IPS-18a (cell line): ENCODE measurements at regions not wholly inside any gene's neighbourhood (a gene's known extent, or its start where the extent isn't known, plus 50 kb on each side); places are given as distances from the start of the nearest gene placed in this dataset.

Experiments used
- H3K27ac ChIP-seq: one replicate; pipeline ENCODE4 v1.5.1; 2013; ENCODE audit warnings: low read length
- H3K27me3 ChIP-seq: one replicate; pipeline ENCODE4 v1.6.1; 2013; ENCODE audit warnings: mild to moderate bottlenecking, low read length; ENCODE audit not compliant: control insufficient read depth, insufficient read depth
- H3K36me3 ChIP-seq: one replicate; pipeline ENCODE4 v1.6.1; 2013; ENCODE audit warnings: low read depth, low read length; ENCODE audit not compliant: control insufficient read depth
- H3K4me1 ChIP-seq: one replicate; pipeline ENCODE4 v1.6.1; 2013; ENCODE audit warnings: low read depth, low read length; ENCODE audit not compliant: control insufficient read depth
- H3K4me3 ChIP-seq: one replicate; pipeline ENCODE4 v1.5.1; 2013; ENCODE audit warnings: low read length
- H3K9ac ChIP-seq: one replicate; pipeline ENCODE4 v1.6.1; 2013; ENCODE audit warnings: mild to moderate bottlenecking, low read length, moderate library complexity
- H3K9me3 ChIP-seq: one replicate; pipeline ENCODE4 v1.6.1; 2013; ENCODE audit warnings: low read depth, low read length; ENCODE audit not compliant: control insufficient read depth

DNA sequence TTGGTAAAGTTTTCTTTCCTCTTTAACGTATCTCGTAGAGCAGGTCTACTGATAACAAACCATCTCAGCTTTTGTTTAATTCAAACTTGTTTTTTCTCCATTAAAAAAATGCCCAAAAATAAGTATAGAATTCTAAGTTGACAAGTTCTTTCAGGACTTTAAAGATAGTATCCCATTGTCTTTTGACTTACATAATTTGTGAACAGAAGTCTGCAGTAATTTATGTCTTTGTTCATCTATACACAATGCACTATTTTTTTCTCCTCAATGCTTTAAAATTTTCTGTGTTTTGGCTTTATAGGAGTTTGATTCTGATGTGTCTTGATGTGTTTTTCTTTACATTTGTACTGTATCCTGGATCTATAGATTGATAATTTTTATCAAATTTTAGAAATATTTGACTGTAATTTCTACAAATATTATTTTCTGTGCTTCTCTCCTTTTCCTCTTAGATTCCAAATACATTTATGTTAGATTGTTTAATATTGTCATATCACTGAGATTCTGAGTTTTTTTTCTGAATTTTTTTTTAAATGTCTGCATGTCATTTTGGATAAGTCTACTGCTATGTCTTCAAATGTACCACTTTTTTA lies 143.3 kb downstream of the FTCDNL1 start:
- Histone ChIP-seq H3K27me3 (no peaks in the 10 kb centered on the region), H3K9ac (no peak overlapping the region), H3K27ac (no peak overlapping the region), H3K4me1 (no peaks in the 10 kb centered on the region), H3K9me3 (peaks cover 14% of the 10 kb centered on the region), H3K36me3 (no peaks in the 10 kb centered on the region), H3K4me3 (no peak overlapping the region)

DNA sequence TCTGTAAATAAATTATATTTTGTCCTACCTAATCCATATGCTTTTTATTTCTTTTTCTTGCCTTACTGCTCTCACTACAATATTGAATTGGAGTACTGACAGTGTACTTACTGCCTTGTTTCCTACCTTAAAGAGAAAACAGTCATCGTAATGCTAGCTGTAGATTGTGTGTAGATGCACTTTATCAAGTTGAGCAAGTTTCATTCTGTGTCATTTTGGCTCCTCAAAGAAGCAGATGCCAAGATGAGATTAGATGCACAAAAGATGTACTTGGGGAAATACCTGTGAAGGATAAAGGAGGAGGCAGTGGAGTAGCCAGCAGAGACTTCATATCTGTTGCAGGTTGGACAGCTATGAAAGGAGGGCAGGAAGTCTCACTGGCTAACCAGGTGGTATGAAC lies 145.5 kb downstream of the FTCDNL1 start:
- H3K36me3 ChIP-seq: no peaks in the 10 kb centered on the region
- H3K27me3 ChIP-seq: no peaks in the 10 kb centered on the region
- H3K9ac ChIP-seq: no peak overlapping the region
- H3K4me3 ChIP-seq: no peak overlapping the region
- H3K9me3 ChIP-seq: peaks cover 14% of the 10 kb centered on the region
- H3K27ac ChIP-seq: no peak overlapping the region
- no peaks in the 10 kb centered on the region for H3K4me1 ChIP-seq

DNA sequence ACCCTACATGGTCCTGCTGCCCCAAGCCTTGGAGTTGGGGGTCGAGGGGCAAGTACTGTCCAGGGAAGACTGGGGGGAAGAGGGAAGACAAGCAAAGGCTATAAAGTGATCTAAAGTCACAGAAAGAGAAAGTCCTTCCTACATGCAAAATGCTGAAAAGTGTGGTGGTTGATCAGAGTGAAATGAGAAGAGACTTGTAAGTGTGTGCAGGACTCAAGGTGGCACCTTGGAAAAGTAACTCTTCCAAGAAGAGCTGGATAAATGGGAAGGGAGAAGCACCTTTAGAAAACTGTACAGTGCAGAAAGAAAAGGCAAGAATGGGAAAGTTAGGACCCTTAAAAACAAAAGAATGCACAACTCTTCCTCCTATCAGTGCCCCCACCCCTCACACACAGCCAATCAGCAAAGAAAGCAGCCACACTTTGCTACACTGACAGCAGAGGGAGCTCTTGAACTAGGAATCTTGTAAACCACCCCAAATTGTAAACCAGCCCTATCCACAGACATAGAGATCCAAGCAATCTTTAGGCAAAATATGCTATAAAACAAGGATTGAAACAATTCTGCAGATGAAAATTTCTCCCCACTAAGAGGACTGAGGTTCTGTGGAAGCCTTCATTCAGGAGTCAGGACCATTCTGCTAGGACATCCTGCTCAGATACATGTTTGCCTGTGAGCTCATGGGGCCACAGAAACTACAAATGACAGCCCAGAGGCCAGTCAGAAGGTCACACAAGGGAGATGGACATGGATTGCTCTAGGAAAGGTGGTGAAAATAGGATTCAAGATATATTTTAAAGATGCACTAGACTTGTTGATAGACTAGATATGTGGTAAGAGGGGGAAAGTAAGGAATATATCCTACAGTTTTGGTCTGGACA lies 146.4 kb downstream of the FTCDNL1 start:
- Histone ChIP-seq H3K4me1 (no peaks in the 10 kb centered on the region), H3K27ac (no peak overlapping the region), H3K36me3 (no peaks in the 10 kb centered on the region), H3K4me3 (no peak overlapping the region), H3K9me3 (peaks cover 14% of the 10 kb centered on the region), H3K9ac (no peak overlapping the region), H3K27me3 (no peaks in the 10 kb centered on the region)

DNA sequence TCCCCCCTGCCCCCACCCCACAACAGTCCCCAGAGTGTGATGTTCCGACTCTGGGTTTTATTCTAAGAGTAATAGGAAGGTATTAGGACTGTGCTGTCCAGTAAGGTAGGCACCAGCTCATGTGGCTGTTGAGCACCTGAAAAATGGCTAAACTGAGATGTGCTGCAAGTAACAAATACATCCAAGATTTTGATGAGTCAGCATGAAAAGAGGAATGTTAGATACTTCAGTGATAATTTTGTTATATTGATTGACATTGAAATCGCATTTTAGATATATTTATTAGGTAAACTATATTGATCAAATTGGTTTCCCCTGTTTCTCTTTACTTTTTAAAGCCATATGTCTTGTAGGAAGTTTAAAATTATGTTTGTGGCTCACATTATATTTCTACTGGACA lies 147.8 kb downstream of the FTCDNL1 start:
- Histone ChIP-seq H3K9ac (no peak overlapping the region), H3K9me3 (peaks cover 10% of the 10 kb centered on the region), H3K4me3 (no peak overlapping the region), H3K4me1 (no peaks in the 10 kb centered on the region), H3K27me3 (no peaks in the 10 kb centered on the region), H3K36me3 (no peaks in the 10 kb centered on the region), H3K27ac (no peak overlapping the region)

DNA sequence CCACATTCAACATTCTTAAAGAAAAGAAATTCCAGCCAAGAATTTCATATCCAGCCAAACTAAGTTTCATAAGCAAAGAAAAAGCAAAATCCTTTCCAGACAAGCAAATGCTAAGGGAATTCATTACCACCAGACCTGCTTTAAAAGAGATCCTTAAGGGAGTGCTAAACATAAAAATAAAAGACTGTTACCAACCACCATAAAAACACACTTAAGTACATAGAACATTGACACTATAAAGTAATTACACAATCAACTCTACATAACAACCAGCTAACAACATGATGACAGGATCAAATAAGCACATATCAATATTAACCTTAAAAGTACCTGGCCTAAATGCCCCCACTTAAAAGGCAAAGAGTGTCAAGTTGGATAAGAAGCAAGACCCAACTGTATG lies 153.5 kb downstream of the FTCDNL1 start:
- no peak overlapping the region for H3K9ac ChIP-seq
- H3K4me1 ChIP-seq: peaks cover 3% of the 10 kb centered on the region
- H3K4me3 ChIP-seq: no peak overlapping the region
- H3K9me3 ChIP-seq: no peaks in the 10 kb centered on the region
- no peak overlapping the region for H3K27ac ChIP-seq
- no peaks in the 10 kb centered on the region for H3K27me3 ChIP-seq
- H3K36me3 ChIP-seq: no peaks in the 10 kb centered on the region

DNA sequence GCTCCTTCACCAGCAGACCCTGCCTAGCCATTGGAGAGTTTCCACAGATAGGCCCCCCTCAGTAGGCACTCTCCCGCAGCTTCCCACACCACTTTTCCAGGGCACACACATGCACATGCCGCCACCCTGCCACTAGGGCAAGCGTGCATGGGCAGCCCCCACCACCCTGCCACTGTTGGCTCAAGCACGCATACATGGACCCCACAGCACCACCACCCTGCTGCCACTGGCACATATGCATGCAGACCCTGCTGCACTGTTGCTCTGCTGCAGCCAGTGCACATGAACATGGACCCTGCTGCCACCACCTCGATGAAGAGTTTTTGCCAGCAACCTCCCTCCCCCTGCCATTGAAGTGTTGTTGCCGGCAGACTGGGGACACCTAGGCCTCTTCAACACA lies 154.9 kb downstream of the FTCDNL1 start:
- no peaks in the 10 kb centered on the region for H3K9me3 ChIP-seq
- H3K4me1 ChIP-seq: peaks cover 3% of the 10 kb centered on the region
- H3K27me3 ChIP-seq: no peaks in the 10 kb centered on the region
- no peak overlapping the region for H3K9ac ChIP-seq
- H3K36me3 ChIP-seq: no peaks in the 10 kb centered on the region
- no peak overlapping the region for H3K27ac ChIP-seq
- H3K4me3 ChIP-seq: no peak overlapping the region

DNA sequence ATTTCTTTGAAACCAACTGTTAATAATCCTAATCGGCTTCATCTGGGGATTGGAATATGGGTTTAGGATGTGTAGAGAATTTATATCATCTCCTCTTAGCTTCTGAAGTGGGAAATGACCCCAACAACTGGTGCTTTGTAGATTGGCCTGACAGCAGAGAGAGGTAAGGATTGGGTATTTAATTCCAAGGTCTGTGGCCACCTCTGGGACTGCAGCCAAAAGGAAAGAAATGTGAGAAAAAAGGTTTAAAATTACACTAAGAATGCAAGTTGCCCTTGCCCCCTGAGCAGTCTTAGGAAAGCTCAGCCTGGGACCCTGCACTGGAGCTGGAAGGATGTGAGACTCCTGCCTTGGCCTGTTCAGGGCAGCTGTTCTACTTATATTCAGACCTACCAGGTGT lies 157.1 kb downstream of the FTCDNL1 start:
- no peaks in the 10 kb centered on the region for H3K27me3 ChIP-seq
- no peak overlapping the region for H3K4me3 ChIP-seq
- no peaks in the 10 kb centered on the region for H3K9me3 ChIP-seq
- H3K27ac ChIP-seq: no peak overlapping the region
- peaks cover 3% of the 10 kb centered on the region for H3K4me1 ChIP-seq
- no peaks in the 10 kb centered on the region for H3K36me3 ChIP-seq
- no peak overlapping the region for H3K9ac ChIP-seq

DNA sequence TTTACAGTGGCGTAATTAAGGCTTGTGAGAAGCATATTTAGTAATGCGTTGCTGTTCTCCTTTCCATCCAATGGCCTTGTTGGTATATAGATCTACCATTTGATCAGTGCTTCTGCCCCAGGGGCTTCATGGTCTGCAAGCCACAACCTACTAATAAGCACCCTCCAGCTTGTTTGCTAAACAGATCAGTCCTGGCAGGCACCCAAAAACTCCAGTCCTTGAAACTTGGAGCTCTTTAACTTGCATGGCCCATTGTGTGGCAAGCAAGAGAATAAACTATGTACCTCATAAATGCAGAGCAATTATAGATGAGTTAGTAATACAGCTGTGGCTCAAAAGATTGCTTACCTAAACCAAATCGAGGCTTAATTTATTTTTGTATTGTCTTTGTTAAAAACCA lies 158.5 kb downstream of the FTCDNL1 start:
- Histone ChIP-seq H3K4me1 (peaks cover 3% of the 10 kb centered on the region), H3K36me3 (no peaks in the 10 kb centered on the region), H3K9ac (no peak overlapping the region), H3K9me3 (no peaks in the 10 kb centered on the region), H3K27me3 (no peaks in the 10 kb centered on the region), H3K27ac (no peak overlapping the region), H3K4me3 (no peak overlapping the region)

DNA sequence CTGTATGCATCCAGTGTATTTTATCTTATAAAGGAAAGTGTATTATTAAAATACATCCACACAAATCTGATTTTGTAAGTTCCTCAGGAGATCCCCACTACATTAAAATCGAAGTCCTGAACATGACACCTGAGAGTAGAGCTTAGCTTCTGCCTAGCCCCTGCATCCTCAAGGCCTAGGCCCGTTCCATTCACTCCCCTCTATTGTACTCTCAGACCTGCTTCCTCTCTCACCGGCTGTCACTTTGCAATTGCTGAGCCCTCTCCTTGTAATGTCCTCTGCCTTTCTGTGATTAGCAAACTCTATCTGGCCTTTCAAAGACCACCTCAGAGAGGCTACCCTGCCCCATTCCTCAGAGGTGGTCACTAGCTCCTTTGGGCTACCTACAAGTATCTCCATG lies 160.8 kb downstream of the FTCDNL1 start:
- Histone ChIP-seq H3K9ac (no peak overlapping the region), H3K4me3 (no peak overlapping the region), H3K27ac (no peak overlapping the region), H3K27me3 (no peaks in the 10 kb centered on the region), H3K36me3 (no peaks in the 10 kb centered on the region), H3K9me3 (no peaks in the 10 kb centered on the region), H3K4me1 (peaks cover 3% of the 10 kb centered on the region)

DNA sequence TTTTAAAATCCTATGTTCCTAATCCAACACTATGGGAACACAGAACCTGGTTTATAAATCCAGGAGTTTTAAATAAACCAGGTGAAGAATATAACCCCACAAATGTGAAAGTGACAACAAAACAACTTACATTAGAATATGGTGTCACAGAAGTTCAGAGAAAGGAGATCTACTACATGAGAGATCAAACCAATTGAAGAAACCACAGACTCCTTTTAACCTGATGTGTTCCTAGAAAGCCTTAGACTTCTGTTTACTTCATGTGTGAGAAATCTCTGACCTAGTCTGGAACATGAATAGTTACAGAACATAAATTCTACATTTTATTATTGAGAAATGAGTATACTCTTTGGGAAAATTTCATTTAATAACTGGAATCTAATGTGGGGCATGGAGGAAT lies 165.3 kb downstream of the FTCDNL1 start:
- no peaks in the 10 kb centered on the region for H3K9me3 ChIP-seq
- H3K27me3 ChIP-seq: no peaks in the 10 kb centered on the region
- no peak overlapping the region for H3K4me3 ChIP-seq
- no peak overlapping the region for H3K9ac ChIP-seq
- no peak overlapping the region for H3K27ac ChIP-seq
- H3K4me1 ChIP-seq: no peaks in the 10 kb centered on the region
- no peaks in the 10 kb centered on the region for H3K36me3 ChIP-seq

DNA sequence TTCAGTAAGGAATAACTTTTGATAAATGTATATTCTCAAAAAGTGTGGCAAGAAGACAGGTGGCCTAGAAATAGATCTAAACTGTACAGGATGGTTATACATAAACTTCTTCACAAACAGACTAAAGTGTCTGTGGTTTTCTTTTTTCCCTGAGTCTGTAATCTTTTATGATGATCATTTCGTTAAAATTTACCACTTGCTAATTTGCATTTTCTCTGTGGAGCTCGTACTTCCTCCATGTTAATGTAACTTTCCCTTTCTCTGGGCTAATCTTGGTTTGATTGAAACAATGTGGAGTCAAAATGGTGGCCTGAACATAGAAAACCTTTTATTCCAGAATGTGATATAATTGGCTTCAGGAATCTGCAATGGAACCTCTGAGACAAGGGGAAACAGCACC lies 166.2 kb downstream of the FTCDNL1 start:
- no peak overlapping the region for H3K9ac ChIP-seq
- H3K4me1 ChIP-seq: peaks cover 5% of the 10 kb centered on the region
- no peaks in the 10 kb centered on the region for H3K9me3 ChIP-seq
- H3K36me3 ChIP-seq: no peaks in the 10 kb centered on the region
- H3K27me3 ChIP-seq: no peaks in the 10 kb centered on the region
- H3K4me3 ChIP-seq: no peak overlapping the region
- H3K27ac ChIP-seq: no peak overlapping the region

DNA sequence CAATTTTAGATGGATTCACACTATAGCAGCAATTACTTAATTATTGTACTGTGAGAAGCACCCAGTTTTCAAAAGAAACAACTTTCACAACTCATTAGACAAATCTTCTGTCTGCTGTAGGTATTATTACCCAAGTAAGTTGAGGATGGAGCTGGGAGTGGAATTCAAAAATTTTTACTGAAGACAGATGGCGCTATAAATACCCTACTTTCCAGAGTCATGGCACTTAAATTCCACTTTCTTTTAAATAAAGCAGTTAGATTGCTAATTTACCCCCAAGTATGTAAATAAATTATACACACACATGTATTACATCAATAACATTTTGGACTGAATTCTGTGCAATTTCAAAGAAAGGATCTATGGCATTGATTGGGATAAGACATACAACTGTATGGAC lies 166.8 kb downstream of the FTCDNL1 start:
- Histone ChIP-seq H3K4me1 (peaks cover 6% of the 10 kb centered on the region), H3K9ac (no peak overlapping the region), H3K9me3 (no peaks in the 10 kb centered on the region), H3K36me3 (no peaks in the 10 kb centered on the region), H3K4me3 (no peak overlapping the region), H3K27ac (no peak overlapping the region), H3K27me3 (no peaks in the 10 kb centered on the region)
